ENCODE measurements at regions not wholly inside any gene's neighbourhood (a gene's known extent, or its start where the extent isn't known, plus 50 kb on each side); places are given as distances from the start of the nearest gene placed in this dataset.

GRCh38 chr2:117056376-117056748, 758.1 kb upstream of the DDX18 start:
- DNase-seq (ENCODE audit: low read depth), result no peak
- no peak overlapping the region for H3K4me3 ChIP-seq (ENCODE audit: low read depth, low read length)

- DNase-seq (ENCODE audit: low read depth), result no peak
These were observed 757.5 kb upstream of the DDX18 start for GRCh38 chr2:117057016-117057415.

GRCh38 chr2:117058366-117058765, 756.1 kb upstream of the DDX18 start:
- DNase-seq (ENCODE audit: low read depth), result no peak
- no peak overlapping the region for H3K4me3 ChIP-seq (ENCODE audit: low read depth, low read length)

More at GRCh38 chr2:117057016-117057415, 757.5 kb upstream of the DDX18 start:
- no peak overlapping the region for H3K4me3 ChIP-seq (ENCODE audit: low read depth, low read length)

- DNase-seq (ENCODE audit: low read depth), result no peak
- no peak overlapping the region for H3K4me3 ChIP-seq (ENCODE audit: low read depth, low read length)
These were observed 750.5 kb upstream of the DDX18 start for GRCh38 chr2:117064021-117064420.

GRCh38 chr2:117065912-117066311, 748.6 kb upstream of the DDX18 start:
- no peak for DNase-seq (ENCODE audit: low read depth)
- no peak overlapping the region for H3K4me3 ChIP-seq (ENCODE audit: low read depth, low read length)

- no peak for DNase-seq (ENCODE audit: low read depth)
These were observed 746.6 kb upstream of the DDX18 start for GRCh38 chr2:117067900-117068299.

GRCh38 chr2:117068371-117068770, 746.1 kb upstream of the DDX18 start:
- H3K4me3 ChIP-seq (ENCODE audit: low read depth, low read length), result no peak overlapping the region
- DNase-seq (ENCODE audit: low read depth), result no peak

More at GRCh38 chr2:117067900-117068299, 746.6 kb upstream of the DDX18 start:
- H3K4me3 ChIP-seq (ENCODE audit: low read depth, low read length), result no peak overlapping the region

- DNase-seq (ENCODE audit: low read depth), result no peak
- no peak overlapping the region for H3K4me3 ChIP-seq (ENCODE audit: low read depth, low read length)
These were observed 742.9 kb upstream of the DDX18 start for GRCh38 chr2:117071556-117072102.

GRCh38 chr2:117074756-117075155, 739.7 kb upstream of the DDX18 start:
- no peak for DNase-seq (ENCODE audit: low read depth)
- H3K4me3 ChIP-seq (ENCODE audit: low read depth, low read length), result no peak overlapping the region

GRCh38 chr2:117085256-117085655, 729.2 kb upstream of the DDX18 start:
- H3K4me3 ChIP-seq (ENCODE audit: low read depth, low read length), result no peak overlapping the region
- DNase-seq (ENCODE audit: low read depth), result no peak

- H3K4me3 ChIP-seq (ENCODE audit: low read depth, low read length), result no peak overlapping the region
- no peak for DNase-seq (ENCODE audit: low read depth)
These were observed 728.8 kb upstream of the DDX18 start for GRCh38 chr2:117085737-117086136.

GRCh38 chr2:117086174-117086942, 728.1 kb upstream of the DDX18 start:
- no peak overlapping the region for H3K4me3 ChIP-seq (ENCODE audit: low read depth, low read length)
- no peak for DNase-seq (ENCODE audit: low read depth)

GRCh38 chr2:117086943-117087250, 727.6 kb upstream of the DDX18 start:
- no peak for DNase-seq (ENCODE audit: low read depth)
- no peak overlapping the region for H3K4me3 ChIP-seq (ENCODE audit: low read depth, low read length)

- H3K4me3 ChIP-seq (ENCODE audit: low read depth, low read length), result no peak overlapping the region
- no peak for DNase-seq (ENCODE audit: low read depth)
These were observed 726.8 kb upstream of the DDX18 start for GRCh38 chr2:117087535-117088291.

- no peak overlapping the region for H3K4me3 ChIP-seq (ENCODE audit: low read depth, low read length)
- DNase-seq (ENCODE audit: low read depth), result no peak
These were observed 723.3 kb upstream of the DDX18 start for GRCh38 chr2:117091041-117091837.

- DNase-seq (ENCODE audit: low read depth), result no peak
- no peak overlapping the region for H3K4me3 ChIP-seq (ENCODE audit: low read depth, low read length)
These were observed 712.9 kb upstream of the DDX18 start for GRCh38 chr2:117101613-117102012.

GRCh38 chr2:117108741-117109267, 705.7 kb upstream of the DDX18 start:
- no peak overlapping the region for H3K4me3 ChIP-seq (ENCODE audit: low read depth, low read length)
- DNase-seq (ENCODE audit: low read depth), result no peak

- no peak for DNase-seq (ENCODE audit: low read depth)
- no peak overlapping the region for H3K4me3 ChIP-seq (ENCODE audit: low read depth, low read length)
These were observed 695.5 kb upstream of the DDX18 start for GRCh38 chr2:117118994-117119393.

GRCh38 chr2:117123362-117123761, 691.1 kb upstream of the DDX18 start:
- DNase-seq (ENCODE audit: low read depth), result no peak

GRCh38 chr2:117126656-117127055, 687.8 kb upstream of the DDX18 start:
- DNase-seq (ENCODE audit: low read depth), result no peak
- H3K4me3 ChIP-seq (ENCODE audit: low read depth, low read length), result no peak overlapping the region

More at GRCh38 chr2:117123362-117123761, 691.1 kb upstream of the DDX18 start:
- no peak overlapping the region for H3K4me3 ChIP-seq (ENCODE audit: low read depth, low read length)
